Testis (tissue), 2 donors: ENCODE measurements at regions not wholly inside any gene's neighbourhood (a gene's known extent, or its start where the extent isn't known, plus 50 kb on each side); places are given as distances from the start of the nearest gene placed in this dataset.

Source experiments
- DNase-seq: peaks from one replicate; pipeline ENCODE4 v3.0.0-alpha.2; 2019
- H3K27ac ChIP-seq, 2 donors: fragments of 200-600 bp; sonication (generic); one replicate each; pipeline ENCODE4 v1.5.1; 2019
- H3K27me3 ChIP-seq: fragments of 200-600 bp; sonication (generic); one replicate; pipeline ENCODE4 v1.5.1; 2019
- H3K36me3 ChIP-seq: fragments of 200-600 bp; sonication (generic); one replicate; pipeline ENCODE4 v1.5.1; 2017; ENCODE audit warnings: low read depth; ENCODE audit errors: missing control alignments
- H3K4me1 ChIP-seq: fragments of 200-600 bp; sonication (generic); one replicate; pipeline ENCODE4 v1.5.1; 2019
- H3K4me3 ChIP-seq, 2 donors: fragments of 200-600 bp; sonication (generic); one replicate each; pipeline ENCODE4 v1.5.1; 2017 to 2019
- H3K9me3 ChIP-seq: fragments of 200-600 bp; sonication (generic); one replicate; pipeline ENCODE4 v1.5.1; 2017
- CTCF ChIP-seq, 3 experiments: fragments of 450-650 bp in 2 of 3; fragments of 200-600 bp in 1 of 3; sonication (generic) in 1 of 3; IDR thresholded peaks; one replicate each; pipeline ENCODE4 v1.5.1; 2016 to 2019; ENCODE audit warnings: antibody characterized with exemption in 3 of 3, mild to moderate bottlenecking in 2 of 3, moderate library complexity in 1 of 3
- POLR2A ChIP-seq: fragments of 450-650 bp; IDR thresholded peaks from one replicate; pipeline ENCODE4 v1.6.1; 2017; ENCODE audit warnings: antibody characterized with exemption, mild to moderate bottlenecking, moderate library complexity
- WGBS, 2 donors: methylation state at CpG; one replicate each; pipeline ENCODE4 v1.1.5; 2018; 5-methylcytosine and 5-hydroxymethylcytosine counted together
- intact Hi-C: fragments of 100-400 bp; cut with DNase I; formaldehyde crosslinking; loops from one replicate; pipeline ENCODE4 v1.15.1; 2023; ENCODE audit warnings: low total_unique reads

- H3K36me3 ChIP-seq: no peaks in the 10 kb centered on the region
- 37 to 62% methylated on average over 3 of the region's 3 CpGs for WGBS, 2 donors
- TF ChIP-seq CTCF (IDR thresholded peaks at IDR 0.05): no peak
- DNase-seq: no peak
- H3K27me3 ChIP-seq: no peaks in the 10 kb centered on the region
- no peaks in the 10 kb centered on the region for H3K4me1 ChIP-seq
- intact Hi-C loops: no loop called here
- no peaks in the 10 kb centered on the region for H3K9me3 ChIP-seq
- H3K4me3 ChIP-seq: no peak overlapping the region
- no peak overlapping the region for H3K27ac ChIP-seq
Observed at GRCh38 chr6:119637768-119638167, 288.2 kb upstream of the MAN1A1 start.

- 65 to 69% methylated on average over 2 of the region's 2 CpGs for WGBS, 2 donors
- no peak for DNase-seq
- Histone ChIP-seq H3K27me3 (no peaks in the 10 kb centered on the region), H3K4me1 (no peaks in the 10 kb centered on the region), H3K27ac (no peak overlapping the region), H3K36me3 (no peaks in the 10 kb centered on the region), H3K9me3 (no peaks in the 10 kb centered on the region), H3K4me3 (no peak overlapping the region)
- intact Hi-C loops: no loop called here
- TF ChIP-seq CTCF (IDR thresholded peaks at IDR 0.05) (no peak), POLR2A (no peak)
Observed at GRCh38 chr6:119636060-119636459, 286.5 kb upstream of the MAN1A1 start.

- H3K27me3 ChIP-seq: no peaks in the 10 kb centered on the region
- TF ChIP-seq POLR2A (no peak), CTCF (IDR thresholded peaks at IDR 0.05) (no peak)
- 86 to 87% methylated on average over 3 of the region's 3 CpGs for WGBS, 2 donors
Observed at GRCh38 chr6:119633461-119633860, 283.9 kb upstream of the MAN1A1 start.

GRCh38 chr6:119630561-119631192 lies 281.1 kb upstream of the MAN1A1 start:
- no peak overlapping the region for H3K27ac ChIP-seq
- H3K36me3 ChIP-seq: no peaks in the 10 kb centered on the region
- no peaks in the 10 kb centered on the region for H3K9me3 ChIP-seq
- no peak for TF ChIP-seq CTCF (IDR thresholded peaks at IDR 0.05)
- intact Hi-C loops: no loop called here
- no peak for DNase-seq
- no peaks in the 10 kb centered on the region for H3K27me3 ChIP-seq
- no peak overlapping the region for H3K4me3 ChIP-seq
- no peaks in the 10 kb centered on the region for H3K4me1 ChIP-seq
- 95 to 96% methylated on average over 5 of the region's 5 CpGs for WGBS, 2 donors

More at GRCh38 chr6:119633461-119633860, 283.9 kb upstream of the MAN1A1 start:
- Histone ChIP-seq H3K4me1 (no peaks in the 10 kb centered on the region), H3K27ac (no peak overlapping the region), H3K4me3 (no peak overlapping the region), H3K9me3 (no peaks in the 10 kb centered on the region), H3K36me3 (no peaks in the 10 kb centered on the region)
- DNase-seq: no peak
- intact Hi-C loops: no loop called here
